ENCODE measurements at regions not wholly inside any gene's neighbourhood (a gene's known extent, or its start where the extent isn't known, plus 50 kb on each side); places are given as distances from the start of the nearest gene placed in this dataset.

DNA sequence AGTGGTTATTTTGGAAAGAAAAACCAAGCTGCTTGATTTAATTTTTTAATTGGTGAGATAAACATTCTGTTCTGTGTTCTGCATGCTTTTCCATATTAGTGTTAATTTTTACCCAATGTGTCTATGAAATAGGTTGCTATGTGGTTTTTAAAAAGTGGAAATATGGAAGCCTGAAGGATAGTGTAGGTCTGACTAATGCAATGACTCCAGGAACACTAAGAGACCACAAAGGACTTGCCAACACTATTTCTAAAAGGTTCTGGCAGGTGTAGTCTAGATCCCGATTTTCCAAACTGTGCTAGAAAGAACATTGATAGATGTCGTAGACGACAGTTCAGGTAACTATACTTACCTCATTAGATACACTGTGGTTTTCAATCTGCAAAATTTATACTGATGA lies 877.4 kb upstream of the GOT2 start:
- Histone ChIP-seq H3K9me3 (no peaks in the 10 kb centered on the region; the same call in 1 of the 2 replicates), H3K4me1 (ENCODE audit: control insufficient read depth in 1 of 2, insufficient read depth in 2 of 2, low read depth in 1 of 2, low read length in 1 of 2) (no peaks in the 10 kb centered on the region), H3K36me3 (replicated peaks in 1 of 2; ENCODE audit: control insufficient read depth in 1 of 2, insufficient read depth in 2 of 2, low read length in 1 of 2) (no peaks in the 10 kb centered on the region), H3K4me3 (ENCODE audit: low read depth in 2 of 2, low read length in 1 of 2) (no peak overlapping the region), H3K9ac (no peak overlapping the region), H3K9me2 (no peaks in the 10 kb centered on the region), H3K79me2 (ENCODE audit: insufficient read depth) (no peaks in the 10 kb centered on the region), H2AFZ (ENCODE audit: low read depth) (no peak overlapping the region), H3K27me3 (ENCODE audit: insufficient read depth) (no peaks in the 10 kb centered on the region), H3K27ac (ENCODE audit: low read depth in 2 of 2, low read length in 1 of 2) (no peak overlapping the region), H4K20me1 (ENCODE audit: insufficient read depth) (no peaks in the 10 kb centered on the region), H3K4me2 (no peak overlapping the region), H3F3A (replicated peaks; ENCODE audit: insufficient read depth) (no peaks in the 10 kb centered on the region)
- WGBS (ENCODE audit: low lambda C conversion rate) = 49% methylated on average over 3 of the region's 3 CpGs
- TF ChIP-seq GABPA (IDR thresholded peaks at IDR 0.05; ENCODE audit: low read depth) = no peak
- no peak for DNase-seq
- POLR2A ChIA-PET = no interaction called here
- CTCF ChIA-PET = no interaction called here

DNA sequence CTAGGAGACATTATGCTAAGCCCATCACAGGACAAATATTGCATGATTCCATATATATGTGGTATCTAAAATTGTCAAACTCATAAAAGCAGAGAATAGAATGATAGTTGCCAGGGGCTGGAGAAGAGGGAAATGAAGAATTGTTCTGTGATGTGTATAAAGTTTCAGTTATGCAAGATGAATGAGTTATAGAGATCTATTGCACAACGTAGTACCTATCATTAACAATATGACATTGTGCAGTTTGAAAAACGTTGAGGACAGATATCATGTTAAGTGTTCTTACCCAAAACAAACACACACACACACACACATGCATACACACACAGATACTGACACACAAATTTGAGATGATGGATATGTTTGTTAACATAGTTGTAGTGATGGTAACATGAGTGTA lies 871.6 kb upstream of the GOT2 start:
- no peak overlapping the region for H3K4me2 ChIP-seq
- ChIA-PET POLR2A (no interaction called here), CTCF (no interaction called here)
- H3K79me2 ChIP-seq (ENCODE audit: insufficient read depth) = no peaks in the 10 kb centered on the region
- no peaks in the 10 kb centered on the region for H3K4me1 ChIP-seq (ENCODE audit: control insufficient read depth in 1 of 2, insufficient read depth in 2 of 2, low read depth in 1 of 2, low read length in 1 of 2)
- 22% methylated on average over 2 of the region's 2 CpGs for WGBS (ENCODE audit: low lambda C conversion rate)
- H3F3A ChIP-seq (replicated peaks; ENCODE audit: insufficient read depth) = no peaks in the 10 kb centered on the region
- no peaks in the 10 kb centered on the region; the same call in 1 of the 2 replicates for H3K9me3 ChIP-seq
- H3K27me3 ChIP-seq (ENCODE audit: insufficient read depth) = no peaks in the 10 kb centered on the region
- no peak for DNase-seq
- no peak overlapping the region for H3K27ac ChIP-seq (ENCODE audit: low read depth in 2 of 2, low read length in 1 of 2)
- H3K36me3 ChIP-seq (replicated peaks in 1 of 2; ENCODE audit: control insufficient read depth in 1 of 2, insufficient read depth in 2 of 2, low read length in 1 of 2) = no peaks in the 10 kb centered on the region
- no peaks in the 10 kb centered on the region for H4K20me1 ChIP-seq (ENCODE audit: insufficient read depth)
- H3K9ac ChIP-seq = no peak overlapping the region
- H3K9me2 ChIP-seq = no peaks in the 10 kb centered on the region
- H2AFZ ChIP-seq (ENCODE audit: low read depth) = no peak overlapping the region
- TF ChIP-seq MXI1 (IDR thresholded peaks at IDR 0.05; ENCODE audit: low read depth, low read length) (no peak), MEF2A (IDR thresholded peaks at IDR 0.05; ENCODE audit: borderline replicate concordance, low read depth) (no peak), FOXM1 (IDR thresholded peaks at IDR 0.05; ENCODE audit: low read depth) (no peak), EP300 (IDR thresholded peaks at IDR 0.05; ENCODE audit: borderline replicate concordance in 1 of 2, low read depth in 1 of 2, low read length in 1 of 2) (no peak), RAD21 (IDR thresholded peaks at IDR 0.05; ENCODE audit: low read length) (no peak), FOXJ3 (CRISPR knock-in tag; IDR thresholded peaks at IDR 0.05) (no peak), RFX5 (IDR thresholded peaks at IDR 0.05; ENCODE audit: low read length) (no peak), CHD2 (IDR thresholded peaks at IDR 0.05; ENCODE audit: low read length, partially characterized antibody) (no peak), RCOR1 (IDR thresholded peaks at IDR 0.05; ENCODE audit: low read length) (no peak), POLR2AphosphoS5 (IDR thresholded peaks at IDR 0.05; ENCODE audit: low read depth, low read length) (no peak), YY1 (IDR thresholded peaks at IDR 0.05; ENCODE audit: low read depth) (no peak)
- TF ChIP-seq, protein P1, sequence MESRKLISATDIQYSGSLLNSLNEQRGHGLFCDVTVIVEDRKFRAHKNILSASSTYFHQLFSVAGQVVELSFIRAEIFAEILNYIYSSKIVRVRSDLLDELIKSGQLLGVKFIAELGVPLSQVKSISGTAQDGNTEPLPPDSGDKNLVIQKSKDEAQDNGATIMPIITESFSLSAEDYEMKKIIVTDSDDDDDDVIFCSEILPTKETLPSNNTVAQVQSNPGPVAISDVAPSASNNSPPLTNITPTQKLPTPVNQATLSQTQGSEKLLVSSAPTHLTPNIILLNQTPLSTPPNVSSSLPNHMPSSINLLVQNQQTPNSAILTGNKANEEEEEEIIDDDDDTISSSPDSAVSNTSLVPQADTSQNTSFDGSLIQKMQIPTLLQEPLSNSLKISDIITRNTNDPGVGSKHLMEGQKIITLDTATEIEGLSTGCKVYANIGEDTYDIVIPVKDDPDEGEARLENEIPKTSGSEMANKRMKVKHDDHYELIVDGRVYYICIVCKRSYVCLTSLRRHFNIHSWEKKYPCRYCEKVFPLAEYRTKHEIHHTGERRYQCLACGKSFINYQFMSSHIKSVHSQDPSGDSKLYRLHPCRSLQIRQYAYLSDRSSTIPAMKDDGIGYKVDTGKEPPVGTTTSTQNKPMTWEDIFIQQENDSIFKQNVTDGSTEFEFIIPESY (IDR thresholded peaks at IDR 0.05; ENCODE audit: borderline replicate concordance, low read depth) = no peak
- TF ChIP-seq, protein P2, sequence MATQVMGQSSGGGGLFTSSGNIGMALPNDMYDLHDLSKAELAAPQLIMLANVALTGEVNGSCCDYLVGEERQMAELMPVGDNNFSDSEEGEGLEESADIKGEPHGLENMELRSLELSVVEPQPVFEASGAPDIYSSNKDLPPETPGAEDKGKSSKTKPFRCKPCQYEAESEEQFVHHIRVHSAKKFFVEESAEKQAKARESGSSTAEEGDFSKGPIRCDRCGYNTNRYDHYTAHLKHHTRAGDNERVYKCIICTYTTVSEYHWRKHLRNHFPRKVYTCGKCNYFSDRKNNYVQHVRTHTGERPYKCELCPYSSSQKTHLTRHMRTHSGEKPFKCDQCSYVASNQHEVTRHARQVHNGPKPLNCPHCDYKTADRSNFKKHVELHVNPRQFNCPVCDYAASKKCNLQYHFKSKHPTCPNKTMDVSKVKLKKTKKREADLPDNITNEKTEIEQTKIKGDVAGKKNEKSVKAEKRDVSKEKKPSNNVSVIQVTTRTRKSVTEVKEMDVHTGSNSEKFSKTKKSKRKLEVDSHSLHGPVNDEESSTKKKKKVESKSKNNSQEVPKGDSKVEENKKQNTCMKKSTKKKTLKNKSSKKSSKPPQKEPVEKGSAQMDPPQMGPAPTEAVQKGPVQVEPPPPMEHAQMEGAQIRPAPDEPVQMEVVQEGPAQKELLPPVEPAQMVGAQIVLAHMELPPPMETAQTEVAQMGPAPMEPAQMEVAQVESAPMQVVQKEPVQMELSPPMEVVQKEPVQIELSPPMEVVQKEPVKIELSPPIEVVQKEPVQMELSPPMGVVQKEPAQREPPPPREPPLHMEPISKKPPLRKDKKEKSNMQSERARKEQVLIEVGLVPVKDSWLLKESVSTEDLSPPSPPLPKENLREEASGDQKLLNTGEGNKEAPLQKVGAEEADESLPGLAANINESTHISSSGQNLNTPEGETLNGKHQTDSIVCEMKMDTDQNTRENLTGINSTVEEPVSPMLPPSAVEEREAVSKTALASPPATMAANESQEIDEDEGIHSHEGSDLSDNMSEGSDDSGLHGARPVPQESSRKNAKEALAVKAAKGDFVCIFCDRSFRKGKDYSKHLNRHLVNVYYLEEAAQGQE (IDR thresholded peaks at IDR 0.05; ENCODE audit: low read depth, low read length) = no peak
- TF ChIP-seq, protein P3, sequence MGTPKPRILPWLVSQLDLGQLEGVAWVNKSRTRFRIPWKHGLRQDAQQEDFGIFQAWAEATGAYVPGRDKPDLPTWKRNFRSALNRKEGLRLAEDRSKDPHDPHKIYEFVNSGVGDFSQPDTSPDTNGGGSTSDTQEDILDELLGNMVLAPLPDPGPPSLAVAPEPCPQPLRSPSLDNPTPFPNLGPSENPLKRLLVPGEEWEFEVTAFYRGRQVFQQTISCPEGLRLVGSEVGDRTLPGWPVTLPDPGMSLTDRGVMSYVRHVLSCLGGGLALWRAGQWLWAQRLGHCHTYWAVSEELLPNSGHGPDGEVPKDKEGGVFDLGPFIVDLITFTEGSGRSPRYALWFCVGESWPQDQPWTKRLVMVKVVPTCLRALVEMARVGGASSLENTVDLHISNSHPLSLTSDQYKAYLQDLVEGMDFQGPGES (IDR thresholded peaks at IDR 0.05; ENCODE audit: low read depth, low read length) = no peak
- no peak overlapping the region for H3K4me3 ChIP-seq (ENCODE audit: low read depth in 2 of 2, low read length in 1 of 2)

Data from SK-N-SH (cell line).